ENCODE measurements at regions not wholly inside any gene's neighbourhood (a gene's known extent, or its start where the extent isn't known, plus 50 kb on each side); places are given as distances from the start of the nearest gene placed in this dataset.

DNA sequence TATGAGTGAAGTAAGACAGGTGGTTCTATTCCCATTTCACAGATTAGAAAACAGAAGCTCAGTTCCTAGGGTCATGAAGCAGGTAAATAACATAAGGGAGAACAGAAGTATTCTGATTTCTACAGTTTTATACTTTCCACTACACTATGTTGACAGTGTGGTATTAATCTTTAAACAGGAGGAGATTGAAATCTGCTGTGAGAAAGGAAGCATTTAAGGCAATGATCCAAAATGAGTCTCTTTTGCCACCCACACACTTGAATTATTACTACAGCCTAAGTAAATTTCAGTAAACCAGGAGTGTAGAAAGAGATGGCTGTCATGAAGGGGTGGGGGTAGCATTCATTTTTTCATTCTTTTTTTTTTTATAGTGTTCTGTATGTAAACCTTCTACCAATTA lies 893.0 kb downstream of the C4orf33 start:
- Histone ChIP-seq H3K4me2 (ENCODE audit: control insufficient read depth, insufficient read depth) (no peak overlapping the region), H3K27ac (ENCODE audit: control insufficient read depth, insufficient read depth) (no peak overlapping the region), H3K4me3 (no peak overlapping the region), H3K9ac (ENCODE audit: control insufficient read depth, insufficient read depth, low read length) (no peak overlapping the region), H3K79me2 (ENCODE audit: control insufficient read depth, insufficient read depth, low read length) (no peaks in the 10 kb centered on the region), H4K20me1 (ENCODE audit: control insufficient read depth, insufficient read depth) (no peaks in the 10 kb centered on the region), H3K27me3 (replicated peaks in 1 of 2; ENCODE audit: control insufficient read depth in 2 of 2, insufficient read depth in 2 of 2, low read length in 1 of 2) (no peaks in the 10 kb centered on the region), H3K9me3 (replicated peaks; ENCODE audit: control insufficient read depth, insufficient read depth, low read length) (no peaks in the 10 kb centered on the region), H2AFZ (ENCODE audit: control insufficient read depth, low read depth, low read length) (no peak overlapping the region), H3K36me3 (ENCODE audit: control insufficient read depth in 2 of 2, insufficient read depth in 2 of 2, low read length in 1 of 2) (no peaks in the 10 kb centered on the region), H3K4me1 (ENCODE audit: control insufficient read depth, insufficient read depth, low read length) (no peaks in the 10 kb centered on the region)
- intact Hi-C loops (cut with micrococcal nuclease; ENCODE audit: unreplicated experiment) (no loop called here), in situ Hi-C loops (cut with MboI) (no loop called here)
- ChIA-PET CTCF (no interaction called here), POLR2A (no interaction called here), RAD21 (ENCODE audit: unreplicated experiment) (interaction anchor here (1.0 kb wide), 1 partner anchor 43 kb away, joined by 3 read pairs; no protein-coding TSS in a partner anchor), SMC1A (ENCODE audit: uncharacterized antibody, unreplicated experiment) (interaction anchor here (1.5 kb wide), 1 partner anchor 11 kb away, joined by 4 read pairs; no protein-coding TSS in a partner anchor)
- FAIRE-seq (no peak), ATAC-seq (no peak), DNase-seq (ENCODE audit: low read depth, low spot score) (no peak)
- BruUV-seq (replicated peaks) = no TSS peak
- TF ChIP-seq SUZ12 (IDR thresholded peaks at IDR 0.05; ENCODE audit: unreplicated experiment) = no peak
- TF ChIP-seq, protein P1, sequence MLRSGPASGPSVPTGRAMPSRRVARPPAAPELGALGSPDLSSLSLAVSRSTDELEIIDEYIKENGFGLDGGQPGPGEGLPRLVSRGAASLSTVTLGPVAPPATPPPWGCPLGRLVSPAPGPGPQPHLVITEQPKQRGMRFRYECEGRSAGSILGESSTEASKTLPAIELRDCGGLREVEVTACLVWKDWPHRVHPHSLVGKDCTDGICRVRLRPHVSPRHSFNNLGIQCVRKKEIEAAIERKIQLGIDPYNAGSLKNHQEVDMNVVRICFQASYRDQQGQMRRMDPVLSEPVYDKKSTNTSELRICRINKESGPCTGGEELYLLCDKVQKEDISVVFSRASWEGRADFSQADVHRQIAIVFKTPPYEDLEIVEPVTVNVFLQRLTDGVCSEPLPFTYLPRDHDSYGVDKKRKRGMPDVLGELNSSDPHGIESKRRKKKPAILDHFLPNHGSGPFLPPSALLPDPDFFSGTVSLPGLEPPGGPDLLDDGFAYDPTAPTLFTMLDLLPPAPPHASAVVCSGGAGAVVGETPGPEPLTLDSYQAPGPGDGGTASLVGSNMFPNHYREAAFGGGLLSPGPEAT (IDR thresholded peaks at IDR 0.05; ENCODE audit: low read depth) = no peak
- no peak for TF ChIP-seq PRDM15 (CRISPR knock-in tag; IDR thresholded peaks at IDR 0.05)
- TF ChIP-seq, protein P2, sequence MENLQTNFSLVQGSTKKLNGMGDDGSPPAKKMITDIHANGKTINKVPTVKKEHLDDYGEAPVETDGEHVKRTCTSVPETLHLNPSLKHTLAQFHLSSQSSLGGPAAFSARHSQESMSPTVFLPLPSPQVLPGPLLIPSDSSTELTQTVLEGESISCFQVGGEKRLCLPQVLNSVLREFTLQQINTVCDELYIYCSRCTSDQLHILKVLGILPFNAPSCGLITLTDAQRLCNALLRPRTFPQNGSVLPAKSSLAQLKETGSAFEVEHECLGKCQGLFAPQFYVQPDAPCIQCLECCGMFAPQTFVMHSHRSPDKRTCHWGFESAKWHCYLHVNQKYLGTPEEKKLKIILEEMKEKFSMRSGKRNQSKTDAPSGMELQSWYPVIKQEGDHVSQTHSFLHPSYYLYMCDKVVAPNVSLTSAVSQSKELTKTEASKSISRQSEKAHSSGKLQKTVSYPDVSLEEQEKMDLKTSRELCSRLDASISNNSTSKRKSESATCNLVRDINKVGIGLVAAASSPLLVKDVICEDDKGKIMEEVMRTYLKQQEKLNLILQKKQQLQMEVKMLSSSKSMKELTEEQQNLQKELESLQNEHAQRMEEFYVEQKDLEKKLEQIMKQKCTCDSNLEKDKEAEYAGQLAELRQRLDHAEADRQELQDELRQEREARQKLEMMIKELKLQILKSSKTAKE (IDR thresholded peaks at IDR 0.05; ENCODE audit: low read depth, poor library complexity, severe bottlenecking) = no peak
- TF ChIP-seq BCL3 (IDR thresholded peaks at IDR 0.05; ENCODE audit: borderline replicate concordance, insufficient read depth, low read depth, low read length, poor library complexity, severe bottlenecking) = no peak

All from GM12878 (cell line).